Middle frontal gyrus (tissue), 1 donor: ENCODE measurements at regions not wholly inside any gene's neighbourhood (a gene's known extent, or its start where the extent isn't known, plus 50 kb on each side); places are given as distances from the start of the nearest gene placed in this dataset.

Experiments
- DNase-seq: peaks from one replicate; pipeline ENCODE4 v3.0.0-alpha.2; 2015; ENCODE audit warnings: low spot score; ENCODE audit errors: extremely low spot score

DNA sequence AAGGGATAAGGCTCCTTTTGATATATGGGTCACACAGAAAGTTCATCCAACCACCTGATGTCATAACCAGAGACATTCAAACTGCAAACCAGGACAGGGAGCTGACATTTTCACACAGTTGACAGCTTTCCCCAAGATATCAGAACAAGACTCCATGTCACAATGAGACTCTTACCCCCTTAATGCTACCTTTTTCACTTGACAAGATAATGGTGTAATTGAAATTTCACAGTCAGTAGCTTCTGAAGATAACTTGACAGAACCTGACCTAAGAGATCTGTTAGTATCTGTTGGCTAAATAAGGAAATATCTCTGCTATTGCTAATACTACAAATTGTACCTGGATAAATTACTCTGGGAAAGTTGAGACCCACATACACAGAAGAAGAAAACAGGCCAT, 187.3 kb downstream of the C12orf50 start:
- DNase-seq: no peak

DNA sequence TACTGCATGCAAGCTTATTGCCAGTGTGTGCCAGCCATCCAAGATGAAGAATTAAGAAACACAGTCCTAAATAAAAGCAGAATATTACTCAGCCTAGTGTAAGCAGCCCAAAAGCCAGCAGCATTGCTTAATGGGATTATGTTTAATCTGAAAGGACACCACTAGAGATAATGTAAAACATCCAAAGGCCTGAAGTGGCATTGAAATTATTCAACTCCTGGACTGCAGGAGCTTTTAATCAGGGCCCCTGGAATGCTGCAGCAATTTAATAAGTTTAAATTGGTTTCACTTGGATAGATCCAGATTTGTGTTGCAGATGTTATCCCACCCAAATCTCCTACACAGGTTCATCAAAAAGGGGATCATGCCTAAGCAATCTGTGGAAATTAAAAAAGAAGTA, 193.0 kb downstream of the C12orf50 start:
- no peak for DNase-seq

DNA sequence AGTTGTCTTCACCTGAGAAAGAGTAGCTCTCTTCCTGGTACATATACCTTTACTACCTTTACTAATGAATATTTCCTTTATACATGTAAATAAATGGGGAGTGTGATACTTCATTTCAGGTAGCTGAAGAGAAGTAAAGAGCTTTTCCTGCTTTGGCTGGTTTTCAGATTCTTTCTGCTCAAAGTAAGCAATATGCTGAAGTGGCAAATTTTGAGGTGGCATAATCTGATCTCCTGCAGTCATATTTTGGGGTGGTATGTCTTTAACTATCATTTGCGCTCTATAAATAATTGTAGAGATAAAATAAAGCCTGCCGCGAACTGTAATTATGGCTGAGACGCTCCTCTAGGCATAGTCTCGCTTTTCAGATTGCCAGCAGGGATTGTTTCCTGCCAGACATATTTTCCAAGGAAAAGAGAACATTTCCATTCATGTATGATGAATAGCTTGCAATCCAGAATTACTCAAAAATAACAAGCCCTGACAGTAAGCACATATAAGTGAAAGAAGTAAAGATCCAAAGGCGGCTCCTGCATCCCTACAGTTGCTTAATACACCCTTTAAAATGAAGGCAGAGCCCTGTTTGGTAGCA, 200.7 kb downstream of the C12orf50 start:
- DNase-seq: no peak

DNA sequence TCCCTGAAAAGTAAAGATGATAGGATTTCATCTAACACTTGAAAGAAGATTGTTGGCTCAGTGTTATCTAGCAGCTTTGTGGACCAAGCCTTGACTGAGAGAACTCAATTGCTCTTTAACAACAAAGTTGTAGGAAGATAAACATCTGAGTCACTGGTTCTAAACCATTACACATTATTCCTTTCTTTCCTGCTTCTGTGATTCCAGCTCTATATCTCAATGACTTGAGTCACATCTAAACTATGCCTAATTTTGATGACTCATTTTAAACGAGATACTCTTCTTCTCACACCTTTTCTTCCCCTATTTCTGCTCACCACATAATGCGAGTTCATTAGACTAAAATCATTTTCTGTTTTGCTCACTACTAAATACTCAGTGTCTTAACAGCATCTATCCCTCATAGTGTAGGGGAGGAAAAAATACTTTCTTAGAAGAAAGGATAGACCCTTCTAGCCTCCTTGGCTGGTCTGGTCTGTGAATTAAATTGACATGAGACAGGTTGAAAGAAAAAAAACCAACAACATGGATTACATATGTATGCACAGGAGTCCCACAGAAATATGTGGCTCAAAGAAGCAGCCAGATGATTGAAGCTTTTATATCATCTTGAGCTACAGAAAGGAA, 201.4 kb downstream of the C12orf50 start:
- no peak for DNase-seq

DNA sequence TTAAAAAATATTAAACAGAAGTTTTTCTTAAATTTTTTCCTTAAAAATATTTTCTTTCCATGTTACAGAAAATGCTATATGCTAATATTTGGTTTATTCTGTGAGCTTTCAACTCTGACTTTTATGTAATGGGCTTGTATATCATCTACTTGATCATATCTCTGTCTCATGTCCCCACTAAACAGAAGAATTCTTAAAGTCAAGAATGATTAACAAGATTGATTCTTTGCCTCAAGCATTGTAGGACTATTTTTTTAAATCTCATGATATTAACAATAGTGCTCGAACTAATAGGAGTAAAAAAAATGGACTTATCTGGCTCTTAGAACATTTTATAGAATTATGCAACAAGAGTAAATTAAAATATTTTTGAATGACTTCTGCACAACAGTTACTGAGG, 206.3 kb downstream of the C12orf50 start:
- no peak for DNase-seq

DNA sequence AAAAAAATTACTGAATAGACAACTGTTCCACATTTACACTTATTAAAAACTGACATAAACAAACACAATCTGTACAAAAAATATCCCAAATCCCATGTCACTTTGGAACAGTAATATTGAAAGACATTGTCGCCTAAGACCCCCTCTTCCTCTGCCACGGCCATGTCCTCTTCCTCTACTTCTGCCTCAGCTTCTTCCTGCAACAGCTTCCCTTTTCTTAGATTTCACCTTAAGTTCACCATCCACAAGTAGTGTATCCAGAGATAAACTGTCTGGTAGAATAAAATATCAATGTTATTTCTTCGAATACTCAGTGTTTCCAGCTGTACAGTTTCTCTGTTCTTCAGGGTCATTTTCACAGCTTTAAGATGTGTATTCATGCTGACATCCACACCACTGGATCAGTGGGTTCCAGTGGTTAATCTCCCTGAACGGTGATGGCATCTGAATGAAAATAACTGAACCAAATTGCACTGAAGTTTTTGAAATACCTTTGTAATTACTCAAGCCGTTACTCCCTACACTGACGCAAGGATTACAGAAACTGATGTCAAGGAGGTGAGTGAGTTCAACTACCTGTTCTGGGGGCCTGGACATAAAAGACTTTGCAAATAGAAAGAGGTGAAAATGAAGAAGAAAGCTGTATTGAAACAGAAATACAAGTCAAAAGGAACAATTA, 208.5 kb downstream of the C12orf50 start:
- no peak for DNase-seq

DNA sequence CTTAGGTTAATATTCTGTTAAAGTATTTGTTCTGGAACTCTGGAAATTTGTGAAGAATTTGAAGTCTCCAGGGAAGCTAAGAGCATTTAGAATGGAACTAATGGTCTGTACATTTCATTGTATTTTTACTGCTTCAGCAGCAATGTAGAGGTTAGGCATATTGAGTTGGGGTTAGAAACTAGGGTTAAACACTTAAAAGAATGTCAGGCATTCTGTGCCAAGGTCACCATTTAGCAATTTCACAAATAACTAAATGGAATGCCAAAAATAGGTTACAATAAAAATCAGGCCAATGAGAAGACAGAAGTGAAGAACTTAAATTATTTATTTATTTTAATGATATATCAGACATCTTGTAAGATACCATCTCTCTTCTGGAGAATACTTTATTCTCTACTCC, 210.8 kb downstream of the C12orf50 start:
- no peak for DNase-seq

DNA sequence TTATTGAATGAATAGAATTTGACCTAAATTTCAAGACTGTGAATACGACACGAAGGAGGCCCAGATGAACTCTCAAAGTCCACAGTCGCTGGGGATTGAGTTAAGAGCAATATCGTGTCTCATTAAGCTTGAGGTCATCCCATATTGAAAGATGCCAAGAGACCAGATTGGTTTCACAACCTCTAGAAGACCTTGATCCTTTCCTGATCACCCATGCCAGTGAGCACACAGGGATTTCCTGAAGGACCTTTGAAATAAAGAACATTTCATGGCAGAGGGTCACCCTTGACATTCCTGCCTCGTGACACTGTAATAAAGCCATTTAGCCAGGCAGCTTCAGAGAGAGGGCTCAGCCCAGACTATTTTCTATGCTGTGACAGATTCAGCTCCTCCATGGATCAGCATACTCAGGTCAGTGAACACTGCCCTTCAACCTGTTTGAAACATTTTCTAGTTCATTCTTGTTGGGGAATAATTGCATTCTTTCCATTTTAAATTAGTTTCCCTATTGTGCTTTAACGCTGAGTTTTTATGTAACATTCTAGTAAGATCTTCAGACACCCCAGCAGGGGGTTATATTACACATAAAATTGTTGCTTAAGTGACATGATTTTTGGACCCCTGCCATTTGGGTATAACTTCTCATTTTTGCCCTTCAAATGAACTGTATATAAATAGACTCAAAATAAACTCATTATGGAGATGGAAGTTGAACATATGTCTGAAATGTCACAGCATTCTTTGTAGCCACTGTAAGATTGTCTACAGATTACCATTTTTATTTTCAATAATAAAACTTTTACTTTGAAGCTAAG, 213.2 kb downstream of the C12orf50 start:
- DNase-seq: no peak

DNA sequence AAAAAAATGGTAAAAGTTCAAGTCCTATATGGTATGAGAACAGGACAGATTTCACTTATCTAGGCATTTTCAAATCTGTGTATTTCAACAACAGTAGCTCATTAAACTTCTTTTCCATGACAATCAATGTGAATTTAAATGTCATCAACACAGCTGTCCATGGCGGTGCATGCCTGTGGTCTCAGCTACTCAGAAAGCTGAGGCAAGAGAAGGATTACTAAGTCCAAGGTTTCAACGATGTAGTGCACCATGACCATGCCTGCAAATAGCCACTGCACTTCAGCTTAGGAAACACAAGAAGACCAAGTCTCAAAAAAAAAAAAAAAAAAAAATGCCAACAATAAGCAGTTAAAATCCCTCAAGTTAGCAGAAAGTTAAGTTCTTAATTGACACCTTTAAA, 214.6 kb downstream of the C12orf50 start:
- DNase-seq: no peak

DNA sequence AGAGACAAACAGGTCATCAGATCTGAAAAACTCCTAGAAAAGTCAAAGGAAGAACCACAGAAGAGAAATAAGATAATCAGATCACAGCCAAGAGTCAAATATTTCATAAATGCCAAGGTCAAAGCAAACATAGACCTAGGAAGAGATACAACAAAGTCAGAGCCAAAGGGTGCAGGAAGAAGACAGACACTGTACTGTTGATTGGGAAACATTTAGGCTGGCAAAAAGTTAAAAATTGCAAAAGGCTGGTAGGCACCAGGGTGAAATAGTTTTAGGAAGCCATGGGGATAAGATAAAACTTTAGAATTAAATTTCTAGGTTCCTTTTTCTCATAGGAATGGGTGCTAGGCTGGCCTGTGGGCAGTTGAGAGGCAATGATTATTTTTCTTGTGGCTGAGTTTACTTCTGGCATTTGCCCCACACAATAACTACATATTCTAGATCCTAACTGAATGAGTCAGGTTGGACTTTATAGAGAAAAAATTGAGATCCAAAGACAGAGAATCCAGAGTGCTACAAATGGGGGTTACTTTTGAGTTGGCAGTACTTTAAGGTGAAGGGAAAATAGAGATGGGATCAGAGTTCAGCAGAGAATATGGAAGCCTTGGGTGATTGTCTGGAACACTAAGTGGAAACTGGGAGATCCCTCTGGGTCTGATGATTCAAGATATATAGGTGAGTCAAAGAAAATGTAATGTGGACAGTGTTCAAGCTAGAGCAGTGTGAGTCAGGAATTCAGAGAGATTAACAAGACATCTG, 215.5 kb downstream of the C12orf50 start:
- no peak for DNase-seq

DNA sequence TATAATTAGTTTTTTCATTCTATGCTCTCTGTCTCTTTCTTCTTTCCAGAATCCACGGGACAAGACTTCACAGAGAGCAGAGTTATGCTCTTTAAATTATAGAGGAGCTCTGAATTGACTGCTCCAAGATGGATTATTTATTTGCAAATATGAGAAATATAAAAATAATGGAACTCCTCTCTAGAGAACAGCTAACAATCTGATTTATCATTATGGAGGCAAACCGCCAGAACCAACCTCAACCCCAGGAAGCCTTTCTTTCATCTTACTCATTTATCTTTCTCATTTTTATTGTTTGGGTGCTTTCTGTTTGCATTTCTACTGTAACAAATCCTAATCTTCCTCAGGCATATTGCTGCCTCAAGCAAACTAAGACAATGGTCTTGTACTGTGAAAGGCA, 216.5 kb downstream of the C12orf50 start:
- no peak for DNase-seq

DNA sequence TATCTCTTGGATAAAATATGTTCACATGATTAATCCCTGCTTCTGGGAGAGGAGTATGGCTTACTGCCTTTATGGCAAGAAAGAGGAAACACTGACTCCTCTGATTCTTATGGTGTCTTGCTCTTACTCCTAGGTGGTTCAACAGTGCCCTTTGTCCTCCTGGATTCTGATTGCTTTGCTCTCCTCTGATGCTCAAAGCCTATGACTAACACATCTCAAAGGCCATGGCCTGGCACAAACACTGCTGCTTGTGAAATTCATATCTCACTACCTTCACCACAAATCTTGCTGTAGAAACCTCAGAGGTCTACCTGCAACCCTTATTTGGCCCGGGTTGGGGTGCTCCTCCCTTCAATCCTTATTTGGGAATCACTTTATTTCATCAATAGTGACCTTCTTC, 217.2 kb downstream of the C12orf50 start:
- DNase-seq: no peak

DNA sequence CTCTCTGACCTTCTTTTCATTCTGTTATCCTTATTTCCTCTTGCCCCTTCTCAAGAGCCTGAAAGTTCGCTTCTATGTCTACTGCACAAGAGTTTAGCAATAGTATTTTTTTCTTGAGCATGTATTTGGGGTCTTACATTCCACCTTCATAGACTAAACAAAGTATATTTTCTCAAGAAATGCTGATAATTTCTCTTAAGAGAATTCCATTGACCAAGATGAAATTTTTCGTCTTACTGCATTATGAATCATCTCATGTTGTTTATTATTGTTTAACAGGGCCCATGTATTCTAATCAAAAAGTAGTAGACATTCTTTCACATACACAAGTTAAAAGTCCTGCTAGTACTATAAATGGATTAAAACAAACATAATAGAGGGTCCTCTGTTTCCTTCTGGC, 219.3 kb downstream of the C12orf50 start:
- DNase-seq: no peak

DNA sequence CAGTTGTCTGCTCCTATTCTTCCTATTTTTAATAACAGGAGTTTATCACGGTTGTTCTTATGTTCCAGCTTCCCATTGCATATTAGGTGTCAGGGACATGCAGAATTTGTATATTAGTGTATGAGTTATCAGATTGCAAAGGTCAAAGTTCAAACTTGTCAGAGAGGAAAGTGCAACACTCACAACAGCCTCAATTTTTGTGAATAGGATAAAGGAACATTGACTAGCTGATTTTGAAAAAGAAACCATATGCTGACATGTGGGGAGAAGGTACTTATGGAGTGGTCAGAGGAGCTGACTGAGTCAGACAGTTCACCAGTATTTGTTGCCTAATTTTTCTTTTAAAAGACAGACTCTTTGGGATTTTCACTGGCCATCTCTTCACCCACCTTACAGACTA, 222.1 kb downstream of the C12orf50 start:
- DNase-seq: no peak

DNA sequence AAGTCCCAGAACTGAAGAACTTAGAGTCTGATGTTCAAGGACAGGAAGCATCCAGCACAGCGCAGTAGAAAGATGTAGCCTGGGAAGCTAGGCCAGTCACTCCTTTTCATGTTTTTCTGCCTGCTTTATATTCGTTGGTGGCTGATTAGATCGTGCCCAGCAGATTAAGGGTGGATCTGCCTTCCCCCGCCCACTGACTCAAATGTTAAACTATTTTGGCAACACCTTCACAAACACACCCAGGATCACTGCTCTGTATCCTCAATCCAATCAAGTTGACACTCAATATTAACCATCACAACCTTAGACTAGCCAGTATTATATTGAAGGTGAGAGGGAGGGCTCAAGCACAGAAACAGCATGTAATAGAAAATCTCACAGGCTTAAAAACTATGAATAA, 222.9 kb downstream of the C12orf50 start:
- DNase-seq: no peak

DNA sequence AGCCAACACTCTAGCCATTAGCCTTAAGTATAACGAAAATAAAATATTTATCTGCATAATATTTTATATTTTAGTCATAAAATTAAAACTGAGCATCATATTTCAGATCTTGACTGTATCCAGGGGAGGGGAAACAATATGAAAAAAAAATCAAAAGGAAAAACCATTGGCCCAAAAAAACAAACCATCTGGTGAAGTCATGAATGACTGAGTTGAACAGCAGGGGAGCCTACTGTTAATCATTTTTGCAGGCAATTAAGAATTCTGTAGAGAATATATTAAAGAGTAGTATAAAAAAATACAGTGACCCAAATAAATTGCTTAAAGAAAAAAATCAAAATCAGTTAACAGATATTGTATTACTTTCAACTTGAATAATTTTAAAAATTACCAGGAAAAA, 224.8 kb downstream of the C12orf50 start:
- DNase-seq: no peak

DNA sequence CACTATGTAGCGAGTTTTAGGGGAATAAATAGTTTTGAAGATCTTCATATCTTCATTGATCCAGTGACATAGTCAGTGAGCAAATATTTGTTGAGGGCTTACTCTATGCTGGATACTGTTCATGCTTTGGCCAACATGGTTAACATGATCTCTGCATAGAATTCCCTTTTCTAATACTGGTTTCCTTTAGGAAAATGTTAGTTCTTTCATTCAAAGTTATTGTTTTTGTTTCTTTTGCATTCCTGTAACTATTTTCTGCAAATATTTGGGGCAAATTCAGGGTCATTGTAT, 226.5 kb downstream of the C12orf50 start:
- DNase-seq: no peak

DNA sequence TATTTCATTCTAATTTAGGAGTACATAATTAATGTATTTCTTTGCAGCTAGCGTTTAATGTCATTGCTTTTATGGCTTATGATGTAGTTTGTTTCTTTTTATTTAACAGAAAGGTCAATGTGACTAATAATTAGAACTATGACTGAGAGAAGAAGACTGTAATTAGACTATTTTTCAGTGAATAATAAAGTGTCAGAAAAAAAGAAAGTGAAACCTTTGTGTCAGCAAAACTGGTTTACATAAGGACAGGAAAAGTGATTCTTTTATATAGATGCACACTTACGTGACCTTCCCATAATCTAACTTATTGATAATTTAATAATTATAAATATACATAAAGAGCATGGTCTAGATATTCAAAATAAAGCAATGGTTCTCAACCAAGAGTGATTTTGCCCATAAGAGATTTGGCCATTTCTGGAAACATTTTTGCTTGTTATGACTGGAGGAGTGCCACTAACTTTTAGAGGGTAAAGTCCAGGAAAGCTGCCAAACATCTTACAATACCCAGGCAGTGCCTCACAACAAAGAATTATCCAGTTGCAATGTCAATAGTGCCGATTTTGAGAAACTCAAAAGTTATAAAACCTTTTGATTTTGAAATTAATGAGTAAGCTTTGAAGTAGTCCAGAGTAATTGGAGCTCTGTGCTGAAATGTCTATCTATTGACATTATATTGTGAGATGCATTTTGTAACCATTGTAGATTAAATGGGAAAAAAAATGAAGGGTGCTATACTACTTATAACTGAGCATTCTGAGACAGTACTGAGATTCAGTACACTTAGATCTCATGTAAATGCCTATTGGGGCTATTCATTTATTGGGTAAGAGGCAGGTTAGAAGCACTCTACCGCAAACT, 227.1 kb downstream of the C12orf50 start:
- no peak for DNase-seq

DNA sequence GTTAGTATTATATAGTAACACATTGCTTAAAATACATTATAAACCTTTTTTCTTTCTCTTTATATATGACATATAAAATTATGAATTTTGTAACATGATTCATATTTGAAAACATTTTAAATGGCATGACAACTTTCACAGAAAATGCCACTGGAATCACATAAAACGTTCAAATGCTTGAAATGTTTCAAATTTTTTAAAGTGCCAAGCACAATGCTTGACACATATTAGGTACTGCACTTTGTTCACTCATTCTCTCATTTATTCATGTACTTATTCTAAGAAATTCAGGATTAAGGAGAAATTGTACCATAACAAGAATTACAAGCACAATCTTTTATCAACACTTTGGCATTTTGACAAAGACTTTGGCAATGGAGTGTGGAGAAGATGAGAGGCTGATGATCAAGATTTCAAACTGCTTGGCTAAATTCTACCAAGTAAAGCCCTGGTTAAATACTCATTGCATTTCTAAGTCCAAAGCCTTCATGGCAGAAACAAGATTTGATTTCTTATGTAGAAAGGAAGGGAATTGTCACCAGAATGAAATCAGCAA, 232.2 kb downstream of the C12orf50 start:
- DNase-seq: no peak

DNA sequence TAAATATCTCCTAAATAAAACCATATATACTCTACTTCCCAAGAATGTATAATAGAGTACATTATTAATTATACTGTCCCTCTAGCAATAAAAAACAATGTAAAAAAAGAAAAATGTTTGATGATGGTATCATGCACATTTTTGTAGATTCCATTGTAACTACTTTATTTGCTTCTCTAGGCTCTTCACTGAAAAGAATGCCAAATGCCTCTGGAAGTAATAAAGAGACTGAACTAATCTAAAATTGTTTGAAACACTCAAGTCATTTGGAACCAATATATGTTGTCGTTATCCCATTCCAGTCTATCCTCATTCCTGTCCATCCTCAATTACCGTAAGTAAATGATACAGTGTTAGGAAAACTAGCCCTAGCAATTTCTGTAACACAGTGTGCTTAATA, 233.6 kb downstream of the C12orf50 start:
- no peak for DNase-seq
